WTC11 (cell line): ENCODE measurements at regions not wholly inside any gene's neighbourhood (a gene's known extent, or its start where the extent isn't known, plus 50 kb on each side); places are given as distances from the start of the nearest gene placed in this dataset.

Source experiments
- FOXJ3 ChIP-seq: sonication (generic); formaldehyde crosslinking; IDR thresholded peaks from 2 replicates; pipeline ENCODE4 v1.9.0; 2021; ENCODE audit warnings: missing genetic modification reagents, mild to moderate bottlenecking, borderline replicate concordance
- TCF7 ChIP-seq: sonication (generic); formaldehyde crosslinking; IDR thresholded peaks from 2 replicates; pipeline ENCODE4 v1.8.0; 2022; ENCODE audit warnings: mild to moderate bottlenecking, low read depth, missing genetic modification reagents, moderate library complexity
- ZNF317 ChIP-seq: sonication (generic); formaldehyde crosslinking; IDR thresholded peaks from 2 replicates; pipeline ENCODE4 v1.8.1; 2023; ENCODE audit warnings: low read depth, mild to moderate bottlenecking, moderate library complexity, missing genetic modification reagents, borderline replicate concordance
- TF ChIP-seq, protein P1 (sequence below): fragments of 200-600 bp; IDR thresholded peaks from 2 replicates; pipeline ENCODE4 v1.8.0; 2022; ENCODE audit warnings: antibody characterized with exemption
- TF ChIP-seq, protein P2 (sequence below): sonication (generic); formaldehyde crosslinking; IDR thresholded peaks from 2 replicates; pipeline ENCODE4 v1.8.0; 2023; ENCODE audit warnings: missing genetic modification reagents

DNA sequence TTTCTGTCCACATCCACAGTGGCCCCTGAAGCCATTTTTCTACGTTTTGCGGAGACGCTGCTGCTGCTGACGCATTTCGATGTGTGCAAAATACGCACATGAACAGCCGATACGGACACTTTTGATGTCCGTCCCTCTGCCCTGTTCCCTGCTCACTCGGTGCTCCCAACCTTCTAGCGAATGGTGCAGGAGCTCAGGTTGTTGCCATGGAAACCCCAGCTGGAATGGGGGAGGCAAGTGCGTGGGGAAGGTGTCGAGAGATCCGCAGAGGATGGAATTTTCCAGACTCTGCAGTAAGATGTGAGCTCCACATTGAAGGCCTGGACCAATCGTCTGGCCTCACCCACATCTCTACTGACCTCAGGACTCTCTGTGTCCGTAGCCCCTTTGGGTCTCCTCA, 109.2 kb upstream of the USP29 start:
- no peak for TF ChIP-seq ZNF317 (CRISPR knock-in tag)
- no peak for TF ChIP-seq TCF7
- no peak for TF ChIP-seq FOXJ3 (CRISPR knock-in tag)
- TF ChIP-seq, protein P1, sequence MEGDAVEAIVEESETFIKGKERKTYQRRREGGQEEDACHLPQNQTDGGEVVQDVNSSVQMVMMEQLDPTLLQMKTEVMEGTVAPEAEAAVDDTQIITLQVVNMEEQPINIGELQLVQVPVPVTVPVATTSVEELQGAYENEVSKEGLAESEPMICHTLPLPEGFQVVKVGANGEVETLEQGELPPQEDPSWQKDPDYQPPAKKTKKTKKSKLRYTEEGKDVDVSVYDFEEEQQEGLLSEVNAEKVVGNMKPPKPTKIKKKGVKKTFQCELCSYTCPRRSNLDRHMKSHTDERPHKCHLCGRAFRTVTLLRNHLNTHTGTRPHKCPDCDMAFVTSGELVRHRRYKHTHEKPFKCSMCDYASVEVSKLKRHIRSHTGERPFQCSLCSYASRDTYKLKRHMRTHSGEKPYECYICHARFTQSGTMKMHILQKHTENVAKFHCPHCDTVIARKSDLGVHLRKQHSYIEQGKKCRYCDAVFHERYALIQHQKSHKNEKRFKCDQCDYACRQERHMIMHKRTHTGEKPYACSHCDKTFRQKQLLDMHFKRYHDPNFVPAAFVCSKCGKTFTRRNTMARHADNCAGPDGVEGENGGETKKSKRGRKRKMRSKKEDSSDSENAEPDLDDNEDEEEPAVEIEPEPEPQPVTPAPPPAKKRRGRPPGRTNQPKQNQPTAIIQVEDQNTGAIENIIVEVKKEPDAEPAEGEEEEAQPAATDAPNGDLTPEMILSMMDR, result no peak
- TF ChIP-seq, protein P2, sequence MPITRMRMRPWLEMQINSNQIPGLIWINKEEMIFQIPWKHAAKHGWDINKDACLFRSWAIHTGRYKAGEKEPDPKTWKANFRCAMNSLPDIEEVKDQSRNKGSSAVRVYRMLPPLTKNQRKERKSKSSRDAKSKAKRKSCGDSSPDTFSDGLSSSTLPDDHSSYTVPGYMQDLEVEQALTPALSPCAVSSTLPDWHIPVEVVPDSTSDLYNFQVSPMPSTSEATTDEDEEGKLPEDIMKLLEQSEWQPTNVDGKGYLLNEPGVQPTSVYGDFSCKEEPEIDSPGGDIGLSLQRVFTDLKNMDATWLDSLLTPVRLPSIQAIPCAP, result no peak
